ENCODE measurements at regions not wholly inside any gene's neighbourhood (a gene's known extent, or its start where the extent isn't known, plus 50 kb on each side); places are given as distances from the start of the nearest gene placed in this dataset.

GRCh38 chr13:57858376-57858775, 226.8 kb downstream of the PCDH17 start:
- no peak for TF ChIP-seq POLR2A (IDR thresholded peaks at IDR 0.05; ENCODE audit: low read depth, low read length)
- TF ChIP-seq POU2F2 (IDR thresholded peaks at IDR 0.05; ENCODE audit: low read depth, low read length) = no peak
- no peak for TF ChIP-seq POLR2AphosphoS5 (IDR thresholded peaks at IDR 0.05; ENCODE audit: low read depth, low read length)
- TF ChIP-seq TAF1 (IDR thresholded peaks at IDR 0.05; ENCODE audit: low read depth, low read length) = no peak

Data from GM12891 (cell line).